C4-2B (cell line): ENCODE measurements at regions not wholly inside any gene's neighbourhood (a gene's known extent, or its start where the extent isn't known, plus 50 kb on each side); places are given as distances from the start of the nearest gene placed in this dataset.
"Not testable (repeated sequence)": the region's sequence is repeated elsewhere in the genome, so short reads cannot be mapped to it uniquely, and the experiment has no call there.

Experiments used
- H3K27ac ChIP-seq: fragments of 450-650 bp; 2 replicates; pipeline ENCODE4 v1.5.1; 2017
- ZFX ChIP-seq: fragments of 450-650 bp; IDR thresholded peaks from 2 replicates; pipeline ENCODE4 v1.6.1; 2017
- TF ChIP-seq, protein P1 (sequence below): fragments of 450-650 bp; conservative IDR thresholded peaks from 2 replicates; pipeline ENCODE4 v1.5.1; 2017; ENCODE audit warnings: mild to moderate bottlenecking

DNA sequence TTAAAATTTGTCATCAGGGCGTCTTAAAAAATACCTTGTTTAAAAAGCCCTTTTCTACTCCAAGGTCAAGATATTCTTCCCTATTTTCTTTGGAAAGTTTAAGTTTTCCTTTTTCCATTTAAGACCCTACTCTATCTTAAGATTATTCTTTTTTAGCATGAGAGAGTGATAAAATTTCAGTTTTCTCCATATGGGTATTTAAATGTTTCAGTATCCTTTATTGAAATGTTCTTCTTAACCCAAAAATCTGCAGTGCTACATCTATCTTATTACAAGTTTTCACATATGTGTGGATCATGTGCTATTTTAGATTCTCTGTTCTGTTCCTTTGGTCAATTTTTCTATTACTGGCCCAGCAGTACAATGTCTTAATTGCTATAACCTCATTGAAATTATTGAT is 202.2 kb downstream of the TTC6 start:
- no peak overlapping the region for H3K27ac ChIP-seq
- no peak for TF ChIP-seq ZFX
- TF ChIP-seq, protein P1, sequence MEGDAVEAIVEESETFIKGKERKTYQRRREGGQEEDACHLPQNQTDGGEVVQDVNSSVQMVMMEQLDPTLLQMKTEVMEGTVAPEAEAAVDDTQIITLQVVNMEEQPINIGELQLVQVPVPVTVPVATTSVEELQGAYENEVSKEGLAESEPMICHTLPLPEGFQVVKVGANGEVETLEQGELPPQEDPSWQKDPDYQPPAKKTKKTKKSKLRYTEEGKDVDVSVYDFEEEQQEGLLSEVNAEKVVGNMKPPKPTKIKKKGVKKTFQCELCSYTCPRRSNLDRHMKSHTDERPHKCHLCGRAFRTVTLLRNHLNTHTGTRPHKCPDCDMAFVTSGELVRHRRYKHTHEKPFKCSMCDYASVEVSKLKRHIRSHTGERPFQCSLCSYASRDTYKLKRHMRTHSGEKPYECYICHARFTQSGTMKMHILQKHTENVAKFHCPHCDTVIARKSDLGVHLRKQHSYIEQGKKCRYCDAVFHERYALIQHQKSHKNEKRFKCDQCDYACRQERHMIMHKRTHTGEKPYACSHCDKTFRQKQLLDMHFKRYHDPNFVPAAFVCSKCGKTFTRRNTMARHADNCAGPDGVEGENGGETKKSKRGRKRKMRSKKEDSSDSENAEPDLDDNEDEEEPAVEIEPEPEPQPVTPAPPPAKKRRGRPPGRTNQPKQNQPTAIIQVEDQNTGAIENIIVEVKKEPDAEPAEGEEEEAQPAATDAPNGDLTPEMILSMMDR: no peak

DNA sequence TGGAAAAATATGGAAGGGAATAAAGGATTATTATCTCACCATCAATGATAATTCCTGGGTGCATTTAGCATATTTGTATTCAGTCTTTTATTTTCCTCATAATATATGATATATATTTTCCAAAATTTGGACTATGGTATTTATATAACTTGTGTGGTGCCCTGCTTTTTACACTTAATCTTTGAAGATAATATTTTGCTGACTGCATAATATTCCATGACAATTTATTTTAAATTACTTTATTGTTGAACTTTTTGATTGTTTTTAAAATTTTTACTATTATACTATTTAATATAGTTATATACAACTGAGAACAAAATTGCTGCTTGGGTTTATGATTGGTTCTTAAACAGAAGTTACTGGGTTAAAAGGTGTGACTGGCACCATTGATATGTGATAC is 212.3 kb downstream of the TTC6 start:
- no peak for TF ChIP-seq ZFX
- TF ChIP-seq, protein P1: no peak
- no peak overlapping the region for H3K27ac ChIP-seq

GRCh38 chr14:37810094-37810801 is 214.8 kb downstream of the TTC6 start:
- no peak for TF ChIP-seq ZFX
- TF ChIP-seq, protein P1: no peak
- no peak overlapping the region; the same call in 1 of the 2 replicates for H3K27ac ChIP-seq

GRCh38 chr14:37813732-37814131 is 218.3 kb downstream of the TTC6 start:
- no peak for TF ChIP-seq ZFX
- no peak overlapping the region for H3K27ac ChIP-seq

DNA sequence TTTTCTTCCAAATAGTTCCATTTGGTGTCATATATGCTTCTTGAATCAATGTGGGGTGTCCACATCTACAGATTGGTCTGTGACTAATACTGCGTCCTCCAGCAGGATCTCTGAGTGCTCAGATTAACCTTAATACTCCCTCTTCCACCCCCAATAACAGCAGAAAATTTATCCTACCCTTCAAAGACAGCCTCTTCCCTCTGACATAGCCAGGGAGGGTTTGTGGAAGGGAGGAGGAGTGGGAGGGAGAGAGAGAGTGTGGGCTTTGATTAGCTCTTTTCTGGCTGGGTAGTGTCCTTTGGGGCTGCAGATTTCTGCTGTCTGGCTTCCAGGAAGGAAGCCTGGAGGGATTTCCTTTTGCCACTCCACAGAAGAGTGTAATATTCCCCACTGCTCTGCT is 220.7 kb downstream of the TTC6 start:
- no peak overlapping the region for H3K27ac ChIP-seq
- TF ChIP-seq, protein P1: no peak
- TF ChIP-seq ZFX: no peak

DNA sequence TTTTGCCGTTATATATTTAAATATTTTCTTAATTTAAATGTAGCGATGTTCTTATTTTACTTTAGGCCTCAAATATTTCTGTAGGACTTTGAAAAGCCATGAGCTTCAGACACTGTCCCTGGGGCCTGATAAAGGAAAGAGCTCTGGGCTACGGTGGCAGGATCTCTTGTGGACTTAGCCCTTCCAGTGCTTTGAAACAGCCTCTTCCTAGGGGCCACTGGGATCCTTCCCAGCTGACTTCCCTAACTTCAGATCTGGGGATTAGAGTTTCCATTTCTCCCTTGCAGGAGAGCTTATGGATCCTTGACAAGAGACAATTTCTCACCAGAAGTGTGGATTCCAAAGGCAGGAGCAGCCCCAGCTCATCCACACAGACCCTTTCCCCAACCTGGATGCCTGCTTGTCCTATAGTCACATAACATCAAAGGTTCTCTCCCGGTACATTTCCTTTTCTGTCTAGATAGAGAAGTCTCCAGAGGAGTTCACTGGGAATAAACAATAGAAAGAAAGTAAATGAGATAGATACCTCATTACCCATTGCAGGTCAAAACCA is 221.4 kb downstream of the TTC6 start:
- TF ChIP-seq, protein P1: no peak
- no peak for TF ChIP-seq ZFX
- no peak overlapping the region for H3K27ac ChIP-seq

DNA sequence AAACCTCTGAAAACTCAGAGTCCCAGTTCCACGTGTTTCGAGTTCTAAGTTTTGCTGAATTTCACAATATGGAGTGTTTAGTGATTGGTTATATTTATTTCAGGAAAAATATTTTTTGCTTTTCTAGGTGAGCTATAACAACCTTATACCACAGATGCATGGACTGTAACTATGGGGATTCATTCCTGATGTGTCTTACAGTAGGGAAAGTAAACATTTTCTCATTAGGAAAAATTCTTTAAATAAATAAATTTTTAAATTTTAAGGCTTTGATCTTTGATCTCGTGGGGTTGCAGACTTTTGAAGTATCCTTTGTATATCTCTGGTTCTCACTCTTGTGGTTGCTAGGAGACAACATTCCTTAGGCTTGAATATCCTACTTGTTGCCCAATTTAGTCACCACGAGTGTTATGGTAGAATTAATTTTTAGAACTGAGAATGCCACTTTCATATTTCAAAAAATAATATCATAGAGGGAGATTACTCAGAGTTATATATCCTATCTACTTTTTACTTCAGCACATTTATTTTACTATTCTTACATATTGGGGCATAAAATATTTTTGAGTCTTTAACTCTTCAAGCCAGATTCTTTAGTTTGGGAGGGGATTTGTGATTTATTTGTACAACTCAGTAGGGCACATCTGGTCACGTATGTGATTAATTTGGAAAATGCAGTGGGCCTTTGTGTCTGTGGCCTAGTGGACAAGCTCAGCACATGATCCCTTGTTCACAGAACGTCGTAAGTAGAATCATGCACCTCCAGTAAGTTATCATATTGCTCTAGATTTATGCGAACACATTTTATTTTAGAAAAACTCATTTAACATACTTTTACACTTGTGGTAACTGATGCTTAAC is 224.0 kb downstream of the TTC6 start:
- TF ChIP-seq, protein P1: no peak
- no peak for TF ChIP-seq ZFX
- H3K27ac ChIP-seq: no peak overlapping the region

- not testable (repeated sequence) for H3K27ac ChIP-seq
Measured at GRCh38 chr14:37820810-37821209, 225.4 kb downstream of the TTC6 start.
